ENCODE measurements at regions not wholly inside any gene's neighbourhood (a gene's known extent, or its start where the extent isn't known, plus 50 kb on each side); places are given as distances from the start of the nearest gene placed in this dataset.

GRCh38 chr1:38334930-38335592 lies 288.5 kb upstream of the POU3F1 start (continued):
- TF ChIP-seq TSHZ1 (CRISPR knock-in tag; IDR thresholded peaks at IDR 0.05) = no peak
- no peak for TF ChIP-seq JUN (IDR thresholded peaks at IDR 0.05; ENCODE audit: borderline replicate concordance, low read depth, low read length)
- no peak for TF ChIP-seq JUN (CRISPR knock-in tag; IDR thresholded peaks at IDR 0.05; ENCODE audit: borderline replicate concordance)
- no peak for TF ChIP-seq ZFX (CRISPR knock-in tag; IDR thresholded peaks at IDR 0.05)
- TF ChIP-seq MLLT1 (IDR thresholded peaks at IDR 0.05) = no peak
- TF ChIP-seq RCOR1 (IDR thresholded peaks at IDR 0.05; ENCODE audit: borderline replicate concordance in 1 of 2, low read depth in 2 of 2, low read length in 2 of 2) = peak in 1 of 2 experiments; percentile 72; a peak in 1 of 4 replicates
- TF ChIP-seq BRF2 (IDR thresholded peaks at IDR 0.05; ENCODE audit: borderline replicate concordance, insufficient read depth, insufficient read length) = no peak
- peak; percentile 49 to 53; a peak in 2 of 4 replicates for TF ChIP-seq KDM1A (IDR thresholded peaks at IDR 0.05)
- no peak for TF ChIP-seq BACH1 (tag; IDR thresholded peaks at IDR 0.05)
- TF ChIP-seq ZNF184 (CRISPR knock-in tag; IDR thresholded peaks at IDR 0.05) = no peak
- no peak for TF ChIP-seq AFF1 (IDR thresholded peaks at IDR 0.05; ENCODE audit: low read depth in 1 of 2, partially characterized antibody in 2 of 2)
- TF ChIP-seq IFI16 (CRISPR knock-in tag; IDR thresholded peaks at IDR 0.05) = no peak
- peak; percentile 94 for TF ChIP-seq PKNOX1 (IDR thresholded peaks at IDR 0.05)
- no peak for TF ChIP-seq NR2C1 (IDR thresholded peaks at IDR 0.05)
- TF ChIP-seq NR2C1 (tag; IDR thresholded peaks at IDR 0.05) = no peak
- peak; percentile 42; the same call in 1 of the 2 replicates for TF ChIP-seq TCF3 (CRISPR knock-in tag; IDR thresholded peaks at IDR 0.05)

Data from K562 (cell line).